BJ (cell line): ENCODE measurements at regions not wholly inside any gene's neighbourhood (a gene's known extent, or its start where the extent isn't known, plus 50 kb on each side); places are given as distances from the start of the nearest gene placed in this dataset.

Source experiments
- CTCF ChIA-PET: fragments of 350-600 bp; formaldehyde crosslinking; extraction: SDS; loops from one replicate; lab custom pipeline; 2021; ENCODE audit warnings: antibody characterized with exemption, inconsistent platforms; lab: Yijun Ruan, JAX
- POLR2A ChIA-PET: fragments of 300-600 bp; sonication (Branson Sonifier 250); formaldehyde crosslinking; extraction: SDS; loops from one replicate; lab custom pipeline; 2021; ENCODE audit warnings: antibody characterized with exemption; lab: Charles Lee
- DNase-seq: peaks from one replicate; pipeline ENCODE4 v3.0.0-alpha.2; 2011; ENCODE audit warnings: low read depth
- H3K27me3 ChIP-seq: 2 replicates; pipeline ENCODE4 v1.6.0; 2011; ENCODE audit warnings: low read length; ENCODE audit not compliant: control insufficient read depth, insufficient read depth
- H3K36me3 ChIP-seq: 2 replicates; pipeline ENCODE4 v1.5.1; 2011; ENCODE audit warnings: low read length; ENCODE audit not compliant: control insufficient read depth, insufficient read depth
- H3K4me3 ChIP-seq: 2 replicates; pipeline ENCODE4 v1.5.1; 2011; ENCODE audit warnings: low read depth, mild to moderate bottlenecking, control low read depth, low read length
- CTCF ChIP-seq: IDR thresholded peaks from 2 replicates; pipeline ENCODE4 v1.5.1; 2011; ENCODE audit warnings: low read depth, mild to moderate bottlenecking, control low read depth, inconsistent platforms, low read length, moderate library complexity; ENCODE audit not compliant: insufficient read depth

DNA sequence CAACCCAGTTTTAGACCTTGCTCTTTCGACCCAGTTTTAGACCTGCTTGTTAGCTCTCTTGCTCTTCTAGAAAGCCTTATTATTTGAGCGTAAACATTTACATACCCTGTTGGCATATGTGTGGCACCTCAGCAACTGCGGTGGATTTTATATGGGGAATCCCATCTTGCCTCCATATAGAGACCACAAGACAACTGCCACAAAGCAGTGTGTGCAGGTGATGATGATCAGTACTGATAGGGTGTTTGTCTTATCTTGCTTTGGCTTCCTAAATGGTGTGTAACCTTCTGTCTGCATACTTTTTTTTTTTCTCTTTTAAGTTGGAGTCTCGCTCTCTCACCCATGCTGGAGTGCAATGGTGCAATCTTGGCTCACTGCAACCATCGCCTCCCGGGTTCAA is 1270.8 kb downstream of the MRPL39 start:
- H3K36me3 ChIP-seq = no peaks in the 10 kb centered on the region
- no peak for DNase-seq
- no peaks in the 10 kb centered on the region for H3K27me3 ChIP-seq
- POLR2A ChIA-PET = no interaction called here
- CTCF ChIA-PET = no interaction called here
- no peak for TF ChIP-seq CTCF
- H3K4me3 ChIP-seq = no peak overlapping the region

DNA sequence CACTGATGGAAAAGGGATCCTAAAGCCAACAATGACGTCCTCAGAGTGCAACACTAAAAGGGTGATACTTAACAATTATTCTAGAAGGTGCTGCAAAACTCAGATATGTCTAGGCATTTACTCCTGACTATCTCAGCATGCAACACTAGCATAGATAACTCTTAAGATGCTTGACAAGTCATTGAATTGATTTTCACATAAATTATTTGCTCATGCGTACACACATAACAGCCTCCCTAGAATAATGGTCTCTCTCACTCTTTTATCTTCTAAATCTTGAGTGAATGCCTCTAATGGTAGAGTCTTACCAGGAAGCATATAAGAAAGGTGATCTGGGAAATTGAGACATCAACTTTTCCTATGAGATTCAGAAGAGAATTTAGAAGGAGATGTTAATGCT is 1283.7 kb downstream of the MRPL39 start:
- H3K36me3 ChIP-seq = no peaks in the 10 kb centered on the region
- ChIA-PET POLR2A (no interaction called here), CTCF (no interaction called here)
- no peaks in the 10 kb centered on the region for H3K27me3 ChIP-seq
- no peak for TF ChIP-seq CTCF
- H3K4me3 ChIP-seq = no peak overlapping the region
- no peak for DNase-seq

GRCh38 chr21:24316277-24316922 is 1290.9 kb downstream of the MRPL39 start:
- CTCF ChIA-PET = no interaction called here
- DNase-seq = no peak

DNA sequence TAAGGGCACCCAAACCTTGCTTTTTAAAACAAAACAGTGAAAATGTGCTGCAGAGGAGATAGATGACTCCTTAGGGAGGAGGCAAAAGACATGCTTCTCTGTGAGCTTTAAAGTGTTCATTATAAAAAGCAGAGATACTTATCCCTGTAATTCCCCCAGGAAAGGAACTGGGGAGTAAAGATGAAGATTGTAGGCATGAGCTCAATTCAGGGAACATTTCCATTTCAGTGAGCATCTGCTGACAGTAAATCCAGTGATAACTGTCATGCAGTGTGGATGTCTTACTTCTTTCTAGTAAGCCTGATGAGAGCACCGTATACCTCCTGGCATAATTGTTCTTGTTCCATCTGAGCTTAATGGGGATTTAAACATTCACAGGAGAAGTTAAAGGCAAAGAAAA is 1296.5 kb downstream of the MRPL39 start:
- H3K27me3 ChIP-seq = no peaks in the 10 kb centered on the region
- no peak overlapping the region for H3K4me3 ChIP-seq
- DNase-seq = no peak
- POLR2A ChIA-PET = no interaction called here
- H3K36me3 ChIP-seq = no peaks in the 10 kb centered on the region
- CTCF ChIA-PET = interaction anchor here (1.6 kb wide), 1 partner anchor 8 kb away, joined by 3 read pairs; no protein-coding TSS in a partner anchor
- TF ChIP-seq CTCF = no peak

More at GRCh38 chr21:24316277-24316922, 1290.9 kb downstream of the MRPL39 start:
- H3K27me3 ChIP-seq = no peaks in the 10 kb centered on the region
- POLR2A ChIA-PET = no interaction called here
- no peaks in the 10 kb centered on the region for H3K36me3 ChIP-seq
- H3K4me3 ChIP-seq = no peak overlapping the region
- no peak for TF ChIP-seq CTCF

DNA sequence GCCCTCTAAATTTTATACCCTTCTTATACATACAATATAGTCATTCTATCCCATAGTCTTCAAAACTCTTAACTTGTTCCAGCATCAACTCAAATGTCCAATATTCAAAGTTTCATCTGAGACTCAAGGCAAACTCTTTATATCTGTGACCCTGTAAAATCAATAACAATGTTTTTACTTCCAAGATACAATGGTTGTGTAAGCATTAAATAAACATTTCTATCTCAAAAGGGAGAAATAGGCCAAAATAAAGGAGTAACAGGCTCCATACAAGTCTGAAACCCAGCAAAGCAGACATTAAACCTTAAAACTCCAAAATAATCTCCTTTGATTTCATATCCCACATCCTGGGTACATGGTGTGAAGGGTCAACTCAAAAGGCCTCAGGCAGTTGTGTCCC is 1299.1 kb downstream of the MRPL39 start:
- POLR2A ChIA-PET = no interaction called here
- Histone ChIP-seq H3K4me3 (no peak overlapping the region), H3K36me3 (no peaks in the 10 kb centered on the region), H3K27me3 (no peaks in the 10 kb centered on the region)
- CTCF ChIA-PET = no interaction called here
- no peak for TF ChIP-seq CTCF
- DNase-seq = no peak
